ENCODE measurements at regions not wholly inside any gene's neighbourhood (a gene's known extent, or its start where the extent isn't known, plus 50 kb on each side); places are given as distances from the start of the nearest gene placed in this dataset.

DNA sequence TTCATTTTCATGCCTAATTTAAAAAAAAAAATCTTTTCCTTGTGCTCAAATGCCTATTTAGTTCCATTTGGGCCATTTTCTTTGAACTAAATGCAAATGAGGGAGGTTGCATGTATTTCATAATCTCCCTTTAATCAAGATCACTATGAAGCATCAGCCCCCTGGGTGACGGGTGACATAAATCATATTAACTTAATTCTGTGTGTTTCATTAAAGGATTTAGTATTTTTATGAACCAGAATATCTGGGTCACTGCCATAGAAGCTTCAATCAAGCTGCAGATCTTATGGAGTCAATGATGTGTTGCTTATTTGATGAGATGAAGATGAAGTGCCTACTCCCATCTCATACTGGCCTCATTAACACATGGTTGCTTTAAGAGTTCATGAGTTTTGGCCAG lies 301.9 kb upstream of the PRKCQ start:
- H3K36me3 ChIP-seq: no peaks in the 10 kb centered on the region
- no peaks in the 10 kb centered on the region for H4K20me1 ChIP-seq
- no peak overlapping the region for H3K4me2 ChIP-seq
- peaks cover 22% of the 10 kb centered on the region for H3K4me1 ChIP-seq
- no peak overlapping the region for H3K4me3 ChIP-seq
- H3K9me3 ChIP-seq: no peaks in the 10 kb centered on the region
- no peak for TF ChIP-seq Cebpa-rat (IDR thresholded peaks at IDR 0.05)
- H3K27me3 ChIP-seq: no peaks in the 10 kb centered on the region
- no peak overlapping the region for H3K27ac ChIP-seq
- H3K9ac ChIP-seq: no peak overlapping the region

DNA sequence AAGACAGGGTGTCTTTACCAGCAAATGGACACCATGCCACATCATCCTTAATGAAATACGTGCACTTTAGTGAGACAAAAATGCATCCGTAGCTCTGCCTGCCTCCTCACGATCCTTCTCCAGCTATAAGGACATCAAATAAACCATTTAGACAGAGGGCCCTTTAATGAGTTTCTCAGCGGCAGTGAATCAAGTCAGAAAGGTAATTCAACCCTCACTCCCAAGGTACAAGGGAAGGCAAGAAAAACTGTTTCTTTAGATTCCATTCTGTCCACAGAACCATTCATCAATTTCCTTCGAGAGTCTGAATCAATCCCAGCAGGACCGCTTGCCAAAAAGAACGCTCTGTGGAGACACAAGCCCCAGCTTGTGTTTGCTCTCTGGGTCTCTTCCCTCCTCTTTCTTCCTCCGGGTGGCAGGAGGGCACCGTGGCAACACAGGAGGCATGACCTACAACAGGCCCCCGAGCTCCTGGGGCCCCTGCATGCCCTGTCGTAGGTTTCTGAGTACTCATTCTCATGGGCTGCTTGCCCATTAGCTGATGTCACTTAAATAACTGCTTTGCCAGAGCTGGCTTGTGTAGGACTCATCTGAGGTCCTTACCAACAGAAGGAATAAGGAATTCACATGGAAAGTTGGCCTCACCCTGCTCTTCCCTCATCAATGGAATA lies 297.8 kb upstream of the PRKCQ start:
- Histone ChIP-seq H3K36me3 (no peaks in the 10 kb centered on the region), H3K27me3 (no peaks in the 10 kb centered on the region), H3K9me3 (no peaks in the 10 kb centered on the region), H3K9ac (no peak overlapping the region), H4K20me1 (no peaks in the 10 kb centered on the region), H3K27ac (no peak overlapping the region), H3K4me2 (no peak overlapping the region), H3K4me3 (no peak overlapping the region), H3K4me1 (no peaks in the 10 kb centered on the region)
- TF ChIP-seq Cebpa-rat (IDR thresholded peaks at IDR 0.05): no peak

DNA sequence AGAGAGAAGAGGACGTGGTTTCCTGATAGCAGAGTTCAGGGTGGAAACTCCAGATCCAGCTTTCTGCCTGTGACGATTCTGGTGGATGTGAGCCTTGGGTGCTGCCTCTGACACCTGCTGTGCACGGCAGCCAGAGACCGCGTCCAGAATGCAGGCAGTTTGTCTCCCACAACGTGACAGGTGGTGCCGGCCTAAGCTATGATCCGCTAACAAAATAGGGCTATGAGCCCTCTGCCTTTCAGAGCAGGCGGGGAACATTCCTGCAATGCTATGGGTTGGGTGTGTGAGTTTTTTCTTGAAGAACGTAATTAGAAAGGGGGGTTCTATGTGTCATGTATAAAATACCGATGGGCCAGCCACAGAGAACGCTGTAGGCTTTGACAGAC lies 297.3 kb upstream of the PRKCQ start:
- Histone ChIP-seq H3K27ac (no peak overlapping the region), H3K36me3 (no peaks in the 10 kb centered on the region), H3K9ac (no peak overlapping the region), H4K20me1 (no peaks in the 10 kb centered on the region), H3K4me3 (no peak overlapping the region), H3K4me2 (no peak overlapping the region), H3K9me3 (no peaks in the 10 kb centered on the region), H3K27me3 (no peaks in the 10 kb centered on the region), H3K4me1 (no peaks in the 10 kb centered on the region)
- TF ChIP-seq Cebpa-rat (IDR thresholded peaks at IDR 0.05): no peak

DNA sequence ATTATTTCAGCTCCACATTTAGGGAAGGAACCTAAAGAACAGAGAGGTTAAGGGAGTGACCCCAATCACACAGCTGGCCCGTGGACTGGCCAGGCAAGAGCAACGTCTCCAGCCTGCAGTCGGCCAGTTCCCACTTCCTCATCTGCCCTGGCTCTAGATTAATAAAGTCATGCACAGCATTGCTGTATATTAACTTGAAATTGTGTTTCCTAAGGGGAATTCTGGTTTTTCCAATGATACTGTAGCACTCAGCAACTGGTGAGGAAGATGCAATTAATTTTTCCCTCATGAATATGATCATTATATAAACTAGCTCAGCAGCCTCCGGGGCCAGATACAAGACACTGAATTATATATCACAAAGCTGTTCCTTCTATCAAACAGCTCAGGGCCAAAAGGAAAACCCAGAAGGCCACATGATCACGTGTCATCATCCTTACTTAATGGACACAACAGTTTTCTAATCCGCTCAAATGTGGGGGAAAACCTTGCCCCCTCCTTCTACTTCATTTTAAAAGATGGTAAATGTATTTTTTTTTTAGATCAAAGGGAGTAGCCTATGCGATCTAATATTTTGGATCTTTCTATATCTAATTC lies 295.3 kb upstream of the PRKCQ start:
- no peaks in the 10 kb centered on the region for H4K20me1 ChIP-seq
- H3K4me3 ChIP-seq: no peak overlapping the region
- no peaks in the 10 kb centered on the region for H3K4me1 ChIP-seq
- H3K27me3 ChIP-seq: no peaks in the 10 kb centered on the region
- H3K9ac ChIP-seq: no peak overlapping the region
- no peak overlapping the region for H3K27ac ChIP-seq
- H3K9me3 ChIP-seq: no peaks in the 10 kb centered on the region
- H3K4me2 ChIP-seq: no peak overlapping the region
- no peaks in the 10 kb centered on the region for H3K36me3 ChIP-seq
- no peak for TF ChIP-seq Cebpa-rat (IDR thresholded peaks at IDR 0.05)

DNA sequence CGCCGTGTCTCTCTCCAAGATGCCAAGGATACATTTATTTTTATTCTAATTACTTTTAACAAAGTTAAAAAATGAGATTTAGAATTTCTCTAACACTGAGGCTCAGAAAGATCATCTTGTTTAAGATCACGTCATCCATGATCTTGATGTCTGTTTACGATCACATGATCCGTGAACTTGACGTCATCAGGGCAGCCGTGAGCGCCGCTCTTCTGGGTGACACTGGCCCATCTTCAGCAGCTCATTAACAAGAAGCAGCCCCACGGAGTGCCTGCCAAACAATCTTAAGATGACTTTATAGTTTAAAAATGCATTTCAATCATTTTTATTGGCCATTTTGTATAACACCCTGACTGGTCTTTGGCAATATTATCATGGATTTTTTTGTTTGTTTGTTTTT lies 291.1 kb upstream of the PRKCQ start:
- H3K36me3 ChIP-seq: no peaks in the 10 kb centered on the region
- TF ChIP-seq Cebpa-rat (IDR thresholded peaks at IDR 0.05): no peak
- no peaks in the 10 kb centered on the region for H4K20me1 ChIP-seq
- no peaks in the 10 kb centered on the region for H3K27me3 ChIP-seq
- H3K27ac ChIP-seq: no peak overlapping the region
- no peaks in the 10 kb centered on the region for H3K9me3 ChIP-seq
- no peak overlapping the region for H3K4me3 ChIP-seq
- H3K9ac ChIP-seq: no peak overlapping the region
- no peak overlapping the region for H3K4me2 ChIP-seq
- H3K4me1 ChIP-seq: no peaks in the 10 kb centered on the region

DNA sequence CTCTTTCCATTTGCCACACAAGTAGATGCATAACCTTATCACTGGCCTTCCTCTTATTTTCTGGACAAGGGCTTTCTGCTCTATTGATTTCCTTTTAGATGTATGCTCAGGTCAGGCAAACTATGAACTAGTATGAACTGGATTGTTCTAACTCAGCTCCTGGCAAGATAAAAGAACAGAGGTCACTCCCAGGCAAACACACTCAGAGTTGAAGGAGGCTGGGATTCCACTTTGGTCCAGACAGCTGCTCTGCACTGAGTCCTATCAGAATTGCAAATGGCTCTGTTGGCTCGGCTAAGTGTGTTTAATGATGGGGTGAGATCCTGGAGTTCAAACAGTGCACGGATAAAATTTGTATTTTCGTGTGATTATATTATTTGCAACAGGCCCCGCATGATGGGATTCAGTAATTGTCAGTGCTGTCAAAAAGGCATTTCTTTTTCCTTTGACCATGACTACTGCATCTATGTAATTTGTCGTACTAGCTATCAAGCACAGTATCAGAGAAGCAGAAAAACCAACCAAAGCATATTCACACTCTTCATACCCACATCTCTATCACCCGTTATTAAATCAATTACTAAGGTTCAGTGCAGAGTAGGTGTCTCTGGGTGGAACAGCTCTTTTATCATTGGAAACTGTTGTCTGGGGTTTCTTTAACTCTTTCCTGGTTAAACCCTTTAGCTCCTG lies 288.1 kb upstream of the PRKCQ start:
- Histone ChIP-seq H3K4me1 (no peaks in the 10 kb centered on the region), H3K36me3 (no peaks in the 10 kb centered on the region), H3K27ac (no peak overlapping the region), H3K9me3 (no peaks in the 10 kb centered on the region), H3K4me2 (no peak overlapping the region), H3K4me3 (no peak overlapping the region), H3K9ac (no peak overlapping the region), H3K27me3 (no peaks in the 10 kb centered on the region), H4K20me1 (no peaks in the 10 kb centered on the region)
- no peak for TF ChIP-seq Cebpa-rat (IDR thresholded peaks at IDR 0.05)

DNA sequence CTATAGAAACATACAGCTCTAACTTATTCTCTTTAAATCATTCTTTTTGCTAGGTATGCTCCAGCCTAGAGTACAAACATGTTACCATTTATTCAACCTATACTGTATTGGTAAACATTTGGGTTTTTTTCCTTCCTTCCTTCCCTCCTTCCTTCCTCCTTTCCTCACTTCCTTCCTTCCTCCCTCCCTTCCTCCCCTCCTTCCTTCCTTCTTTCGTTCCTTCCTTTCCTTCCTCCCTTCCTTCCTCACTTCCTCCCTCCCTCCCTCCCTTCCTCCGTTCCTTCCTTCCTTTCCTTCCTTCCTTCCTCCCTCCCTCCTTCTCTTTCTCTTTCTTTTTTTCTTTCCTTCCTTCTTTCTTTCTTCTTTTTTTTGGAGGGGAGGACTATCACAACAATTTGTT lies 286.7 kb upstream of the PRKCQ start:
- no peaks in the 10 kb centered on the region for H3K36me3 ChIP-seq

DNA sequence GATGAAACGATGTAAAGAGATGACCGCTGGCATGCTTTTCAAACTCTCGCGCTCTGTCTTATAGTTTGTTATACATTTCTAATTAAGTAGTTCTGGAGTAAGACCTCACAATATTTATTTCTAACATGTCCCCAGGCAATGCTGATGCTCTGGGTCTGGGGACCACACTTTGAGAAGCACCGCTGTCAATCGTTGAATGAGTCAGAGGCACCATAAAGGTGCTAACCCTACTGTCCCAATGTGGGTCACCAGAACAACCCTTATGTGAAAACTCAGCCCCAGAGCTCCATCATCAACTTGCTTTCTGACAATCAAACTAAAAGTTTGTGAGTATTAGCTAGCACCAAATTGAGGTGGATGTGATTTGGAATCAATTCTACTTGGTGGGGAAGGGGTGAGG lies 284.1 kb upstream of the PRKCQ start:
- H3K4me3 ChIP-seq: no peak overlapping the region
- H3K4me1 ChIP-seq: no peaks in the 10 kb centered on the region
- H3K36me3 ChIP-seq: no peaks in the 10 kb centered on the region
- no peak overlapping the region for H3K9ac ChIP-seq
- H4K20me1 ChIP-seq: no peaks in the 10 kb centered on the region
- no peaks in the 10 kb centered on the region for H3K9me3 ChIP-seq
- no peak for TF ChIP-seq Cebpa-rat (IDR thresholded peaks at IDR 0.05)
- H3K27me3 ChIP-seq: no peaks in the 10 kb centered on the region
- H3K4me2 ChIP-seq: no peak overlapping the region
- H3K27ac ChIP-seq: no peak overlapping the region

More for the DNA sequence above, 286.7 kb upstream of the PRKCQ start:
- H3K4me1 ChIP-seq: no peaks in the 10 kb centered on the region
- no peak overlapping the region for H3K4me3 ChIP-seq
- H3K27me3 ChIP-seq: no peaks in the 10 kb centered on the region
- H4K20me1 ChIP-seq: no peaks in the 10 kb centered on the region
- no peak overlapping the region for H3K27ac ChIP-seq
- H3K4me2 ChIP-seq: no peak overlapping the region
- no peak for TF ChIP-seq Cebpa-rat (IDR thresholded peaks at IDR 0.05)
- H3K9ac ChIP-seq: no peak overlapping the region
- H3K9me3 ChIP-seq: no peaks in the 10 kb centered on the region

DNA sequence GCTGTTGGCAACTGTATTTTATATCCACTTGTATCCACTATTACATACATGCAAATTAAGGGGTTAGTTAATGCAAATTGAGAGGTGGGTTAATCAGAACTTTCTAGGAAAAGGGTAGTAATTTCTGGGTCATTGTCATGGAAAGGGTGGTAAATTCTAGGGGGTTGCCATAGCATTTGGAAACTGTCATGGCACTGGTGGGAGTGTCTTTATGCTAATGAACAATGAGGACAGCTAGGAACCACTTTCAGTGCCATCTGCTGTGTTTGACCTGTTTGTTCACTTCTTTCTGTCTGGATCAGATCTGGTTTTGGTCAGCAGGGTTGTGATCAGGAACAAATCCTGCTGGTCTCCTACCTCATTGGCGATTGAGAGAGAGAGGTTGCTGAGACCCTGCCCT lies 283.3 kb upstream of the PRKCQ start:
- H4K20me1 ChIP-seq: no peaks in the 10 kb centered on the region
- H3K4me3 ChIP-seq: no peak overlapping the region
- H3K9ac ChIP-seq: no peak overlapping the region
- TF ChIP-seq Cebpa-rat (IDR thresholded peaks at IDR 0.05): no peak
- H3K9me3 ChIP-seq: no peaks in the 10 kb centered on the region
- no peaks in the 10 kb centered on the region for H3K36me3 ChIP-seq
- no peak overlapping the region for H3K27ac ChIP-seq
- no peaks in the 10 kb centered on the region for H3K27me3 ChIP-seq
- no peaks in the 10 kb centered on the region for H3K4me1 ChIP-seq
- H3K4me2 ChIP-seq: no peak overlapping the region

DNA sequence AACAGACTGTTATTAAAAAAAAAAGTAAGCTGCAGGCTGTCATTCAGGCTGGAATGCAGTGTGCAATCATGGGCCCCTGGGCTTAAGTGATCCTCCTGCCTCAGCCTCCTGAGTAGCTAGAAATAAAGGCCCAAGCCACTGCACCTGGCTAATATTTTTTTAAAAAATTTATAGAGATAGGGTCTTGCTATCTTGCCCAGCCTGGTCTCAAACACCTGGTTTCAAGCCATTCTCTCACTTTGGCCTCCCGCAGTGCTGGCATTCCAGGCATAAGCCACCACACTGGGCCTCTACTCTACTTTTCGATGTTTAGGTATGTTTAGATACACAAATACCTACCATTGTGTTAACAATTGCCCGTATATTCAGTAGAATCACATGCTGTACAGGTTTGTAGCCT lies 270.4 kb upstream of the PRKCQ start:
- Histone ChIP-seq H3K9me3 (no peaks in the 10 kb centered on the region), H3K27me3 (no peaks in the 10 kb centered on the region), H3K4me3 (no peak overlapping the region), H3K27ac (no peak overlapping the region), H3K4me2 (no peak overlapping the region), H3K9ac (no peak overlapping the region), H4K20me1 (no peaks in the 10 kb centered on the region), H3K36me3 (no peaks in the 10 kb centered on the region), H3K4me1 (no peaks in the 10 kb centered on the region)
- TF ChIP-seq Cebpa-rat (IDR thresholded peaks at IDR 0.05): no peak

All from BLaER1 (cell line).